Fibroblast of lung (primary cell): ENCODE measurements at regions not wholly inside any gene's neighbourhood (a gene's known extent, or its start where the extent isn't known, plus 50 kb on each side); places are given as distances from the start of the nearest gene placed in this dataset.
"Not testable (repeated sequence)": the region's sequence is repeated elsewhere in the genome, so short reads cannot be mapped to it uniquely, and the experiment has no call there.

Experiments used
- DNase-seq, 2 donors: peaks; one replicate each; pipeline versions ENCODE4 v3.0.0 to v3.0.0-alpha.2; 2010; ENCODE audit warnings: low read depth in 2 of 2
- H2AFZ ChIP-seq: 2 replicates; pipeline ENCODE4 v1.5.1; 2012; ENCODE audit warnings: low read length, control low read depth, inconsistent platforms
- H3K27ac ChIP-seq: 2 replicates; pipeline ENCODE4 v1.5.1; 2011; ENCODE audit warnings: low read length, control low read depth; ENCODE audit not compliant: insufficient read depth
- H3K27me3 ChIP-seq: 2 replicates; pipeline ENCODE4 v1.5.1; 2011; ENCODE audit warnings: mild to moderate bottlenecking, low read length; ENCODE audit not compliant: control insufficient read depth, insufficient read depth
- H3K36me3 ChIP-seq: 2 replicates; pipeline ENCODE4 v1.5.1; 2011; ENCODE audit warnings: low read length; ENCODE audit not compliant: control insufficient read depth, insufficient read depth
- H3K4me1 ChIP-seq: 2 replicates; pipeline ENCODE4 v1.5.1; 2011; ENCODE audit warnings: low read length; ENCODE audit not compliant: control insufficient read depth, insufficient read depth; ENCODE audit errors: extremely low read depth
- H3K4me2 ChIP-seq: 2 replicates; pipeline ENCODE4 v1.5.1; 2011; ENCODE audit warnings: low read length, control low read depth; ENCODE audit not compliant: insufficient read depth; ENCODE audit errors: extremely low read depth
- H3K4me3 ChIP-seq, 4 experiments: fragments of 200-600 bp in 1 of 4; sonication (generic) in 1 of 4; replicated peaks in 1 of 4; 2 replicates each; pipeline ENCODE4 v1.5.1; 2011 to 2016; ENCODE audit warnings: low read length in 4 of 4, low read depth in 3 of 4, mild to moderate bottlenecking in 3 of 4, control low read depth in 2 of 4, inconsistent platforms in 1 of 4, mixed read lengths in 1 of 4; ENCODE audit not compliant: insufficient read depth in 1 of 4; ENCODE audit errors: control extremely low read depth in 1 of 4
- H3K79me2 ChIP-seq: 2 replicates; pipeline ENCODE4 v1.5.1; 2012; ENCODE audit warnings: mild to moderate bottlenecking, low read length, inconsistent platforms; ENCODE audit not compliant: control insufficient read depth, insufficient read depth
- H3K9ac ChIP-seq: 2 replicates; pipeline ENCODE4 v1.5.1; 2011; ENCODE audit warnings: mild to moderate bottlenecking, low read length, control low read depth; ENCODE audit not compliant: insufficient read depth
- H3K9me3 ChIP-seq: 2 replicates; pipeline ENCODE4 v1.5.1; 2012; ENCODE audit warnings: low read depth, low read length; ENCODE audit not compliant: control insufficient read depth, insufficient read depth
- H4K20me1 ChIP-seq: 2 replicates; pipeline ENCODE4 v1.5.1; 2011; ENCODE audit warnings: low read length; ENCODE audit not compliant: control insufficient read depth, insufficient read depth; ENCODE audit errors: extremely low read depth
- CTCF ChIP-seq, 2 donors: IDR thresholded peaks in 1 of 2; conservative IDR thresholded peaks in 1 of 2; 1 replicate in 1 of 2; 2 replicates in 1 of 2; pipeline ENCODE4 v1.5.1; 2011 to 2012; ENCODE audit warnings: low read length in 2 of 2, control low read depth in 1 of 2, inconsistent platforms in 1 of 2, low read depth in 1 of 2, mild to moderate bottlenecking in 1 of 2
- EZH2 ChIP-seq: IDR thresholded peaks from 2 replicates; pipeline ENCODE4 v1.5.1; 2012; ENCODE audit warnings: low read length, control low read depth, mild to moderate bottlenecking; ENCODE audit errors: missing control alignments

- TF ChIP-seq CTCF (conservative IDR thresholded peaks at IDR 0.05 in 1 of 2, IDR thresholded peaks at IDR 0.05 in 1 of 2; ENCODE audit: low read depth in 1 of 2, low read length in 2 of 2) (no peak), EZH2 (no peak)
- no peak overlapping the region for H3K27ac ChIP-seq
Observed at GRCh38 chr15:39260391-39260790, 320.5 kb upstream of the THBS1 start.

GRCh38 chr15:39260791-39261190, 320.1 kb upstream of the THBS1 start:
- TF ChIP-seq CTCF (conservative IDR thresholded peaks at IDR 0.05 in 1 of 2, IDR thresholded peaks at IDR 0.05 in 1 of 2; ENCODE audit: low read depth in 1 of 2, low read length in 2 of 2) (no peak), EZH2 (no peak)
- no peak overlapping the region for H2AFZ ChIP-seq
- no peaks in the 10 kb centered on the region for H3K36me3 ChIP-seq
- H3K4me1 ChIP-seq, result no peaks in the 10 kb centered on the region
- no peak overlapping the region for H3K4me2 ChIP-seq
- no peaks in the 10 kb centered on the region for H3K79me2 ChIP-seq
- no peak overlapping the region for H3K4me3 ChIP-seq
- no peaks in the 10 kb centered on the region for H4K20me1 ChIP-seq
- no peak for DNase-seq
- H3K27me3 ChIP-seq, result no peaks in the 10 kb centered on the region
- H3K27ac ChIP-seq, result no peak overlapping the region
- no peak overlapping the region for H3K9ac ChIP-seq
- no peaks in the 10 kb centered on the region for H3K9me3 ChIP-seq

More at GRCh38 chr15:39260391-39260790, 320.5 kb upstream of the THBS1 start:
- Histone ChIP-seq H3K9me3 (no peaks in the 10 kb centered on the region), H3K4me1 (no peaks in the 10 kb centered on the region), H3K36me3 (no peaks in the 10 kb centered on the region), H4K20me1 (no peaks in the 10 kb centered on the region), H3K9ac (no peak overlapping the region), H3K4me3 (no peak overlapping the region), H2AFZ (no peak overlapping the region), H3K79me2 (no peaks in the 10 kb centered on the region), H3K27me3 (no peaks in the 10 kb centered on the region), H3K4me2 (no peak overlapping the region)
- no peak for DNase-seq

DNA sequence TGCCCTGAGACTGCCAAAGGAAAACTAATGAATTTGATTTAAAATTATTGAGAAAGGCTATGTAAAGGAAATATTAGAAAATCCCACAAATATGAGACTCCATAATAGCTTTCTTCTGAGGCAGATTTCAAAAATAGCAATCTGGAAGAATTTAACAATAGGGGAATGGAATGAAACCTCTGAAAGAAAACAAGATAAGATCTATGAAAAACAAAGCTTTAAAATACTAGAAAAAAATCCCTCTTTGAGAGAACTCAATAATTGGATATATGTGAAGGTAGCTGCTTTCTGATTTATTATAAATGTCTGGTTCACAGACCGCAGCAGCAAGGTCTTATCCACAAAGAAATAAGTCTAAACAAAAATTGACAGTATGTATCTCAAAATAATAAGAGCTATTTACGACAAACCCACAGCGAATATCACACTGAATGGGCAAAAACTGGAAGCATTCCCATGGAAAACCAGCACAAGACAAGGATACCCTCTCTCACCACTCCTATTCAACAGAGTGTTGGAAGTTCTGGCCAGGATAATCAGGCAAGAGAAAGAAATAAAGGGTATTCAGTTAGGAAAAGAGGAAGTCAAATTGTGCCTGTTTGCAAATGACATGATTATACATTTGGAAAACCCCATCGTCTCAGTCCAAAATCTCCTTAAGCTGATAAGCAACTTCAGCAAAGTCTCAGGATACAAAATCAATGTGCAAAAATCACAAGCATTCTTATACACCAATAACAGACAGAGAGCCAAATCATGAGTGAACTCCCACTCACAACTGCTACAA, 319.3 kb upstream of the THBS1 start:
- not testable (repeated sequence) for H3K36me3 ChIP-seq, H3K4me2 ChIP-seq, H3K4me1 ChIP-seq, H3K27ac ChIP-seq, H3K9me3 ChIP-seq, H3K9ac ChIP-seq, H4K20me1 ChIP-seq, H3K79me2 ChIP-seq, H3K4me3 ChIP-seq, H2AFZ ChIP-seq, H3K27me3 ChIP-seq
- DNase-seq, result peak in 1 of 2 donors; percentile 67

- H3K36me3 ChIP-seq, H3K27ac ChIP-seq, H2AFZ ChIP-seq, H3K27me3 ChIP-seq, H3K4me3 ChIP-seq, H3K9ac ChIP-seq, H3K79me2 ChIP-seq, H3K4me2 ChIP-seq, H3K9me3 ChIP-seq, H4K20me1 ChIP-seq, H3K4me1 ChIP-seq: not testable (repeated sequence)
- DNase-seq, result peak in 1 of 2 donors; percentile 71
Observed at GRCh38 chr15:39262995-39263772, 317.7 kb upstream of the THBS1 start.
